ENCODE measurements at regions not wholly inside any gene's neighbourhood (a gene's known extent, or its start where the extent isn't known, plus 50 kb on each side); places are given as distances from the start of the nearest gene placed in this dataset.

DNA sequence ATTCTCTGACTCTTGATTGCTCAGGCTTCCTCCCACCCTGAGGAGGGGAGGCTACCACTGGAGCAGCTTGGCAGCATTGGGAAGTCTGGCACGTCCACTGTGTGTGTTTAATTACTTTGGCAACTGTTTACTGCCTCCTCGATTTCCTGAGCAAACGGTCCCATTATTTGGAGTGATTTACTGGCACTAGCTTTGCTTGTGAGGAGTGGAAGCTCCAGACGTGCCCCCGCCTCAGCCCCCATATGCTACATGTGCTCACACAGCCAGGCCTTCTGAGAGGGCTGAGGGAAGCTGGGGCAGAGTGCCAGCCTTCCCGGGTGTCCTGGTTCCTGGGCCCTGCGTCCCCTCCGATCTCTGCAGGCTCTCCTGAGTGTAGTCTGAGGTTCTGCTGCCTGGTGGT is 306.2 kb downstream of the PTPRU start:
- TF ChIP-seq TOX (CRISPR knock-in tag; IDR thresholded peaks at IDR 0.05; ENCODE audit: borderline replicate concordance): no peak
- no peak for TF ChIP-seq ZNF8 (CRISPR knock-in tag; IDR thresholded peaks at IDR 0.05)
- no peak for TF ChIP-seq TCF4 (CRISPR knock-in tag; IDR thresholded peaks at IDR 0.05; ENCODE audit: borderline replicate concordance)
- no peak for ATAC-seq

DNA sequence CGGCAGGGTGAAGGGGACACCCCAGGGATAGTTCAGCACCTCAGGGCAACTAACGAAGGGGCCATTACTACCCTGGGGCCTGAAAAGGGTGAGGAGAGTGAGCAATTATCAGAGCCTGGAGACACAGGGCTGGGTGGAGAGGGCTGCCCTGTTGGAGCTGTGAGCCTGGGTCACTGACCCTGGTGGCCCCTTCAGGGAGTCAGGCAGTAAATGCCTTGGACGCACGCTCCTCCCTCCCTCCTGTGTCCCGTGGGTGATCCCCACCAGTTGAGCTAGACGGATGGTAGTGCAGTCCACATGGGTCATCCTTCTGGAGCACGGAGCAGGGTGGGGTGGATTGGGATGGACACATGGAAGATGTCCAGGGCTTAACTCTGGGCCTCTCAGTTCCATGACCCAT is 305.3 kb downstream of the PTPRU start:
- no peak for ATAC-seq
- TF ChIP-seq PPARA (CRISPR knock-in tag; IDR thresholded peaks at IDR 0.05; ENCODE audit: borderline replicate concordance) (no peak), CSDC2 (CRISPR knock-in tag; IDR thresholded peaks at IDR 0.05) (no peak), CSRNP3 (CRISPR knock-in tag; IDR thresholded peaks at IDR 0.05) (no peak), ZNF8 (CRISPR knock-in tag; IDR thresholded peaks at IDR 0.05) (no peak)

DNA sequence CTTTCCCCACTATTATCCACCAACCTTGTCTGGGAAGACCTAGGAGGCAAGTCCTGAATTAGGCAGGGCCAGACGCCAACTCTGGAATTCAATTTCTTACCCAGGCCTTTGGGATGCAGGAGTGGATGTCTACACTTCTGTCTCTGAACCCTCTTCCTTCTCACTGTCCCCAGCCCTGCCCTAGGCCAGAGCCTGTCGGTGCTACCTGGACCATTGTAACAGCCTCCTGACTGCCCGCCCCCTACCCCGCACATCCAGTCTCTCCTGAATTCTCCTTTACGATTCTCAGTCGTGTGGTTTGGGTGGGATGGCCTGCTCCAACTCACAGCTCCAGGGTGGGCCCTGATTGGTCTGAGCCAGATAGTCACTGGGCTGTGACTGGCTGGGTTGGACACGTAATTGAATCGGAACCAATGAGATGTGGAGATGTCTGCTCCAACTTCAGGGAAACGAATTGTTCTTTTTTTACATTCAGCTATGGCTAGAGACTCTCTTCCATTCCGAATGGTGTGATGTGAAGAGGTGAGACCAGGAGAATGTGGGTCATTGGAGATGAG is 304.6 kb downstream of the PTPRU start:
- TF ChIP-seq CREB5 (CRISPR knock-in tag; IDR thresholded peaks at IDR 0.05; ENCODE audit: low read depth) (no peak), ARNTL (CRISPR knock-in tag; IDR thresholded peaks at IDR 0.05; ENCODE audit: borderline replicate concordance, low read depth) (no peak), OSR1 (CRISPR knock-in tag; IDR thresholded peaks at IDR 0.05) (no peak), SNAI2 (CRISPR knock-in tag; IDR thresholded peaks at IDR 0.05) (no peak), ZFP30 (CRISPR knock-in tag; IDR thresholded peaks at IDR 0.05) (no peak), ISL1 (CRISPR knock-in tag; IDR thresholded peaks at IDR 0.05) (no peak), ESRRG (CRISPR knock-in tag; IDR thresholded peaks at IDR 0.05) (no peak)
- TF ChIP-seq, protein P1, sequence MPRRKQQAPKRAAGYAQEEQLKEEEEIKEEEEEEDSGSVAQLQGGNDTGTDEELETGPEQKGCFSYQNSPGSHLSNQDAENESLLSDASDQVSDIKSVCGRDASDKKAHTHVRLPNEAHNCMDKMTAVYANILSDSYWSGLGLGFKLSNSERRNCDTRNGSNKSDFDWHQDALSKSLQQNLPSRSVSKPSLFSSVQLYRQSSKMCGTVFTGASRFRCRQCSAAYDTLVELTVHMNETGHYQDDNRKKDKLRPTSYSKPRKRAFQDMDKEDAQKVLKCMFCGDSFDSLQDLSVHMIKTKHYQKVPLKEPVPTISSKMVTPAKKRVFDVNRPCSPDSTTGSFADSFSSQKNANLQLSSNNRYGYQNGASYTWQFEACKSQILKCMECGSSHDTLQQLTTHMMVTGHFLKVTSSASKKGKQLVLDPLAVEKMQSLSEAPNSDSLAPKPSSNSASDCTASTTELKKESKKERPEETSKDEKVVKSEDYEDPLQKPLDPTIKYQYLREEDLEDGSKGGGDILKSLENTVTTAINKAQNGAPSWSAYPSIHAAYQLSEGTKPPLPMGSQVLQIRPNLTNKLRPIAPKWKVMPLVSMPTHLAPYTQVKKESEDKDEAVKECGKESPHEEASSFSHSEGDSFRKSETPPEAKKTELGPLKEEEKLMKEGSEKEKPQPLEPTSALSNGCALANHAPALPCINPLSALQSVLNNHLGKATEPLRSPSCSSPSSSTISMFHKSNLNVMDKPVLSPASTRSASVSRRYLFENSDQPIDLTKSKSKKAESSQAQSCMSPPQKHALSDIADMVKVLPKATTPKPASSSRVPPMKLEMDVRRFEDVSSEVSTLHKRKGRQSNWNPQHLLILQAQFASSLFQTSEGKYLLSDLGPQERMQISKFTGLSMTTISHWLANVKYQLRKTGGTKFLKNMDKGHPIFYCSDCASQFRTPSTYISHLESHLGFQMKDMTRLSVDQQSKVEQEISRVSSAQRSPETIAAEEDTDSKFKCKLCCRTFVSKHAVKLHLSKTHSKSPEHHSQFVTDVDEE (CRISPR knock-in tag; IDR thresholded peaks at IDR 0.05): no peak

DNA sequence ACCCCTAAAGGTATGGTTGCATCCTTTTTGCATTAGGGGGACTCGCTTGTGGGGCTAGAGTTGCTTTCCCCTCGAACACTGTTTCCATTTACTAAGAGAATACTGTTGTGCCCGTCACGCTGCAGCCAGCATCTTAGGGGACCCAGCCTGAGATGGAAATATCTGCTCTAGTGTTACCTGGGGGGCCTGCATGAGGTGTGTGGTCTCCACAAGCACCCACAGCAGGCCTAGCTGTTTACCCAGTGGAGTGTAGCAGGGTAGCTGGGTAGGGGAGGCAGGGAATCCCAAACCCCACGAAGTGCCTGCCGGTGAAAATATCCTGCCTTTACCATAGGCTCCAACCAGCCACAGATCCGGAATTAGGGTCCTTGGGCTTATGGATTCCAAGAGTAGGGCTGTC is 303.6 kb downstream of the PTPRU start:
- ATAC-seq: no peak
- TF ChIP-seq PPARA (CRISPR knock-in tag; IDR thresholded peaks at IDR 0.05; ENCODE audit: borderline replicate concordance) (no peak), SNAI2 (CRISPR knock-in tag; IDR thresholded peaks at IDR 0.05) (no peak), ZNF70 (CRISPR knock-in tag; IDR thresholded peaks at IDR 0.05) (no peak)

More for the DNA sequence above, 304.6 kb downstream of the PTPRU start:
- no peak for ATAC-seq

- no peak for ATAC-seq
- TF ChIP-seq ZNF565 (CRISPR knock-in tag; conservative IDR thresholded peaks at IDR 0.05; ENCODE audit: low read depth) (no peak), BACH2 (CRISPR knock-in tag; IDR thresholded peaks at IDR 0.05; ENCODE audit: borderline replicate concordance) (no peak), TOX (CRISPR knock-in tag; IDR thresholded peaks at IDR 0.05; ENCODE audit: borderline replicate concordance) (no peak), GLIS3 (CRISPR knock-in tag; IDR thresholded peaks at IDR 0.05) (no peak), RARB (CRISPR knock-in tag; IDR thresholded peaks at IDR 0.05) (no peak), ISL1 (CRISPR knock-in tag; IDR thresholded peaks at IDR 0.05) (no peak), TCF4 (CRISPR knock-in tag; IDR thresholded peaks at IDR 0.05; ENCODE audit: borderline replicate concordance) (no peak), CSRNP3 (CRISPR knock-in tag; IDR thresholded peaks at IDR 0.05) (no peak), PPARA (CRISPR knock-in tag; IDR thresholded peaks at IDR 0.05; ENCODE audit: borderline replicate concordance) (no peak), CSDC2 (CRISPR knock-in tag; IDR thresholded peaks at IDR 0.05) (no peak)
- TF ChIP-seq, protein P1 (CRISPR knock-in tag; IDR thresholded peaks at IDR 0.05): no peak
- TF ChIP-seq, protein P2, sequence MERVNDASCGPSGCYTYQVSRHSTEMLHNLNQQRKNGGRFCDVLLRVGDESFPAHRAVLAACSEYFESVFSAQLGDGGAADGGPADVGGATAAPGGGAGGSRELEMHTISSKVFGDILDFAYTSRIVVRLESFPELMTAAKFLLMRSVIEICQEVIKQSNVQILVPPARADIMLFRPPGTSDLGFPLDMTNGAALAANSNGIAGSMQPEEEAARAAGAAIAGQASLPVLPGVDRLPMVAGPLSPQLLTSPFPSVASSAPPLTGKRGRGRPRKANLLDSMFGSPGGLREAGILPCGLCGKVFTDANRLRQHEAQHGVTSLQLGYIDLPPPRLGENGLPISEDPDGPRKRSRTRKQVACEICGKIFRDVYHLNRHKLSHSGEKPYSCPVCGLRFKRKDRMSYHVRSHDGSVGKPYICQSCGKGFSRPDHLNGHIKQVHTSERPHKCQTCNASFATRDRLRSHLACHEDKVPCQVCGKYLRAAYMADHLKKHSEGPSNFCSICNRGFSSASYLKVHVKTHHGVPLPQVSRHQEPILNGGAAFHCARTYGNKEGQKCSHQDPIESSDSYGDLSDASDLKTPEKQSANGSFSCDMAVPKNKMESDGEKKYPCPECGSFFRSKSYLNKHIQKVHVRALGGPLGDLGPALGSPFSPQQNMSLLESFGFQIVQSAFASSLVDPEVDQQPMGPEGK (CRISPR knock-in tag; IDR thresholded peaks at IDR 0.05; ENCODE audit: borderline replicate concordance): no peak
These were observed 302.3 kb downstream of the PTPRU start for GRCh38 chr1:29538586-29538985.
